ENCODE measurements at regions not wholly inside any gene's neighbourhood (a gene's known extent, or its start where the extent isn't known, plus 50 kb on each side); places are given as distances from the start of the nearest gene placed in this dataset.

GRCh38 chr6:121857551-121857950, 422.1 kb downstream of the GJA1 start:
- TF ChIP-seq POLR2A (IDR thresholded peaks at IDR 0.05) (no peak), POLR2AphosphoS5 (IDR thresholded peaks at IDR 0.05) (no peak)
- TF ChIP-seq, protein P1, sequence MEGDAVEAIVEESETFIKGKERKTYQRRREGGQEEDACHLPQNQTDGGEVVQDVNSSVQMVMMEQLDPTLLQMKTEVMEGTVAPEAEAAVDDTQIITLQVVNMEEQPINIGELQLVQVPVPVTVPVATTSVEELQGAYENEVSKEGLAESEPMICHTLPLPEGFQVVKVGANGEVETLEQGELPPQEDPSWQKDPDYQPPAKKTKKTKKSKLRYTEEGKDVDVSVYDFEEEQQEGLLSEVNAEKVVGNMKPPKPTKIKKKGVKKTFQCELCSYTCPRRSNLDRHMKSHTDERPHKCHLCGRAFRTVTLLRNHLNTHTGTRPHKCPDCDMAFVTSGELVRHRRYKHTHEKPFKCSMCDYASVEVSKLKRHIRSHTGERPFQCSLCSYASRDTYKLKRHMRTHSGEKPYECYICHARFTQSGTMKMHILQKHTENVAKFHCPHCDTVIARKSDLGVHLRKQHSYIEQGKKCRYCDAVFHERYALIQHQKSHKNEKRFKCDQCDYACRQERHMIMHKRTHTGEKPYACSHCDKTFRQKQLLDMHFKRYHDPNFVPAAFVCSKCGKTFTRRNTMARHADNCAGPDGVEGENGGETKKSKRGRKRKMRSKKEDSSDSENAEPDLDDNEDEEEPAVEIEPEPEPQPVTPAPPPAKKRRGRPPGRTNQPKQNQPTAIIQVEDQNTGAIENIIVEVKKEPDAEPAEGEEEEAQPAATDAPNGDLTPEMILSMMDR (IDR thresholded peaks at IDR 0.05), result no peak

All from stomach (tissue), 4 donors.